HEK293 (cell line): ENCODE measurements at regions not wholly inside any gene's neighbourhood (a gene's known extent, or its start where the extent isn't known, plus 50 kb on each side); places are given as distances from the start of the nearest gene placed in this dataset.

Experiments
- CTCF ChIA-PET: fragments of 350-600 bp; formaldehyde crosslinking; extraction: SDS; loops from one replicate; lab custom pipeline; 2021; ENCODE audit warnings: antibody characterized with exemption; lab: Yijun Ruan, JAX
- POLR2A ChIA-PET: fragments of 300-600 bp; formaldehyde crosslinking; extraction: SDS; loops from one replicate; lab custom pipeline; 2020; ENCODE audit warnings: antibody characterized with exemption, inconsistent platforms; lab: Yijun Ruan, JAX
- H3K27ac ChIP-seq: fragments of 200-500 bp; sonication (Bioruptor generic); 2 replicates; pipeline ENCODE4 v1.5.1; 2014; ENCODE audit warnings: low read depth, low read length, control low read depth, inconsistent platforms; ENCODE audit errors: extremely low read depth
- H3K36me3 ChIP-seq, 2 experiments: fragments of 200-500 bp in 1 of 2; sonication (Bioruptor generic) in 1 of 2; 1 replicate in 1 of 2; 2 replicates in 1 of 2; pipeline ENCODE4 v1.5.1; 2014 to 2017; ENCODE audit warnings: inconsistent platforms in 2 of 2, low read length in 2 of 2; ENCODE audit not compliant: control insufficient read depth in 2 of 2, insufficient read depth in 1 of 2
- H3K4me1 ChIP-seq: fragments of 200-500 bp; sonication (Bioruptor generic); 2 replicates; pipeline ENCODE4 v1.5.1; 2014; ENCODE audit warnings: mild to moderate bottlenecking, low read length, inconsistent platforms; ENCODE audit not compliant: control insufficient read depth, insufficient read depth
- H3K4me3 ChIP-seq: 2 replicates; pipeline ENCODE4 v1.5.1; 2011; ENCODE audit warnings: low read depth, mild to moderate bottlenecking, control low read depth, low read length, moderate library complexity
- H3K9me3 ChIP-seq: fragments of 200-500 bp; sonication (Bioruptor generic); 2 replicates; pipeline ENCODE4 v1.5.1; 2014; ENCODE audit warnings: low read depth, low read length, inconsistent platforms; ENCODE audit not compliant: control insufficient read depth, insufficient read depth
- GFI1B ChIP-seq: fragments of 450-650 bp; formaldehyde crosslinking; IDR thresholded peaks from 2 replicates; pipeline ENCODE4 v1.5.1; 2016; ENCODE audit warnings: missing biosample characterization, missing genetic modification characterization
- HOXA7 ChIP-seq: sonication (generic); formaldehyde crosslinking; IDR thresholded peaks from 2 replicates; pipeline ENCODE4 v1.8.1; 2022; ENCODE audit warnings: missing genetic modification reagents, borderline replicate concordance
- MEIS1 ChIP-seq: sonication (generic); formaldehyde crosslinking; IDR thresholded peaks from 2 replicates; pipeline ENCODE4 v1.8.1; 2022; ENCODE audit warnings: missing genetic modification reagents, mild to moderate bottlenecking, borderline replicate concordance
- REPIN1 ChIP-seq: fragments of 450-650 bp; formaldehyde crosslinking; IDR thresholded peaks from 2 replicates; pipeline ENCODE4 v1.5.1; 2017; ENCODE audit warnings: missing biosample characterization, missing genetic modification characterization, low read depth
- SCRT1 ChIP-seq: fragments of 450-650 bp; formaldehyde crosslinking; IDR thresholded peaks from 2 replicates; pipeline ENCODE4 v1.5.1; 2016; ENCODE audit warnings: missing biosample characterization, missing genetic modification characterization, borderline replicate concordance
- ZBTB11 ChIP-seq: fragments of 450-650 bp; formaldehyde crosslinking; conservative IDR thresholded peaks from 2 replicates; pipeline ENCODE4 v1.5.1; 2016; ENCODE audit warnings: low read depth, missing biosample characterization, missing genetic modification characterization
- ZBTB17 ChIP-seq: fragments of 450-650 bp; formaldehyde crosslinking; IDR thresholded peaks from 2 replicates; pipeline ENCODE4 v1.5.1; 2016; ENCODE audit warnings: missing biosample characterization, missing genetic modification characterization
- ZFP41 ChIP-seq: fragments of 450-650 bp; formaldehyde crosslinking; IDR thresholded peaks from 2 replicates; pipeline ENCODE4 v1.5.1; 2016; ENCODE audit warnings: missing biosample characterization, missing genetic modification characterization, borderline replicate concordance
- ZIC2 ChIP-seq: fragments of 450-650 bp; formaldehyde crosslinking; IDR thresholded peaks from 2 replicates; pipeline ENCODE4 v1.5.1; 2016; ENCODE audit warnings: missing biosample characterization, missing genetic modification characterization
- ZNF112 ChIP-seq: fragments of 450-650 bp; formaldehyde crosslinking; IDR thresholded peaks from 2 replicates; pipeline ENCODE4 v1.5.0; 2017; ENCODE audit warnings: missing biosample characterization, missing genetic modification characterization
- ZNF140 ChIP-seq: fragments of 450-650 bp; formaldehyde crosslinking; IDR thresholded peaks from 2 replicates; pipeline ENCODE4 v1.5.1; 2016; ENCODE audit warnings: missing biosample characterization, missing genetic modification characterization
- ZNF155 ChIP-seq: fragments of 450-650 bp; formaldehyde crosslinking; IDR thresholded peaks from 2 replicates; pipeline ENCODE4 v1.5.1; 2016; ENCODE audit warnings: missing biosample characterization, missing genetic modification characterization
- ZNF174 ChIP-seq: fragments of 450-650 bp; formaldehyde crosslinking; IDR thresholded peaks from 2 replicates; pipeline ENCODE4 v1.5.0; 2017; ENCODE audit warnings: missing biosample characterization, mild to moderate bottlenecking, missing genetic modification characterization
- ZNF18 ChIP-seq: fragments of 450-650 bp; formaldehyde crosslinking; IDR thresholded peaks from 2 replicates; pipeline ENCODE4 v1.5.1; 2016; ENCODE audit warnings: missing biosample characterization, missing genetic modification characterization
- ZNF19 ChIP-seq: fragments of 450-650 bp; formaldehyde crosslinking; IDR thresholded peaks from 2 replicates; pipeline ENCODE4; 2016; ENCODE audit warnings: missing biosample characterization, missing genetic modification characterization, low read depth
- ZNF292 ChIP-seq: fragments of 450-650 bp; formaldehyde crosslinking; IDR thresholded peaks from 2 replicates; pipeline ENCODE4 v1.5.1; 2016; ENCODE audit warnings: low read depth, missing biosample characterization, missing genetic modification characterization, borderline replicate concordance
- ZNF311 ChIP-seq: fragments of 450-650 bp; formaldehyde crosslinking; IDR thresholded peaks from 2 replicates; pipeline ENCODE4 v1.5.1; 2017; ENCODE audit warnings: missing biosample characterization, missing genetic modification characterization, borderline replicate concordance
- ZNF324 ChIP-seq: fragments of 450-650 bp; formaldehyde crosslinking; IDR thresholded peaks from 2 replicates; pipeline ENCODE4 v1.5.1; 2016; ENCODE audit warnings: missing biosample characterization, missing genetic modification characterization
- ZNF366 ChIP-seq: fragments of 450-650 bp; formaldehyde crosslinking; conservative IDR thresholded peaks from 2 replicates; pipeline ENCODE4 v1.5.1; 2016; ENCODE audit warnings: missing biosample characterization, missing genetic modification characterization
- ZNF404 ChIP-seq: fragments of 450-650 bp; formaldehyde crosslinking; IDR thresholded peaks from 2 replicates; pipeline ENCODE4 v1.5.1; 2017; ENCODE audit warnings: missing biosample characterization, missing genetic modification characterization
- ZNF501 ChIP-seq: fragments of 450-650 bp; formaldehyde crosslinking; IDR thresholded peaks from 2 replicates; pipeline ENCODE4 v1.5.1; 2016; ENCODE audit warnings: missing biosample characterization, missing genetic modification characterization
- ZNF514 ChIP-seq: fragments of 450-650 bp; formaldehyde crosslinking; IDR thresholded peaks from 2 replicates; pipeline ENCODE4 v1.5.1; 2016; ENCODE audit warnings: missing biosample characterization, missing genetic modification characterization
- ZNF561 ChIP-seq: fragments of 450-650 bp; IDR thresholded peaks from 2 replicates; pipeline ENCODE4 v1.5.1; 2018; ENCODE audit warnings: missing biosample characterization, missing genetic modification characterization, borderline replicate concordance
- ZNF596 ChIP-seq: fragments of 450-650 bp; IDR thresholded peaks from 2 replicates; pipeline ENCODE4 v1.5.0; 2018; ENCODE audit warnings: missing biosample characterization, mild to moderate bottlenecking, missing genetic modification characterization, moderate library complexity
- ZNF629 ChIP-seq: fragments of 450-650 bp; formaldehyde crosslinking; IDR thresholded peaks from 2 replicates; pipeline ENCODE4 v1.5.1; 2017; ENCODE audit warnings: missing biosample characterization, missing genetic modification characterization
- ZNF658 ChIP-seq: fragments of 450-650 bp; formaldehyde crosslinking; IDR thresholded peaks from 2 replicates; pipeline ENCODE4; 2016; ENCODE audit warnings: missing biosample characterization, missing genetic modification characterization
- ZNF701 ChIP-seq: fragments of 450-650 bp; formaldehyde crosslinking; IDR thresholded peaks from 2 replicates; pipeline ENCODE4 v1.5.1; 2016; ENCODE audit warnings: missing biosample characterization, missing genetic modification characterization
- ZSCAN23 ChIP-seq: fragments of 450-650 bp; formaldehyde crosslinking; IDR thresholded peaks from 2 replicates; pipeline ENCODE4 v1.5.1; 2016; ENCODE audit warnings: missing biosample characterization, missing genetic modification characterization
- TF ChIP-seq, protein P1 (sequence below): fragments of 450-650 bp; formaldehyde crosslinking; IDR thresholded peaks from 2 replicates; pipeline ENCODE4 v1.5.1; 2016; ENCODE audit warnings: missing biosample characterization, missing genetic modification characterization, low read depth
- TF ChIP-seq, protein P2 (sequence below): fragments of 450-650 bp; formaldehyde crosslinking; IDR thresholded peaks from 2 replicates; pipeline ENCODE4 v1.5.1; 2016; ENCODE audit warnings: missing biosample characterization, missing genetic modification characterization
- TF ChIP-seq, protein P3 (sequence below): fragments of 450-650 bp; formaldehyde crosslinking; IDR thresholded peaks from 2 replicates; pipeline ENCODE4 v1.5.1; 2016; ENCODE audit warnings: missing biosample characterization, missing genetic modification characterization

DNA sequence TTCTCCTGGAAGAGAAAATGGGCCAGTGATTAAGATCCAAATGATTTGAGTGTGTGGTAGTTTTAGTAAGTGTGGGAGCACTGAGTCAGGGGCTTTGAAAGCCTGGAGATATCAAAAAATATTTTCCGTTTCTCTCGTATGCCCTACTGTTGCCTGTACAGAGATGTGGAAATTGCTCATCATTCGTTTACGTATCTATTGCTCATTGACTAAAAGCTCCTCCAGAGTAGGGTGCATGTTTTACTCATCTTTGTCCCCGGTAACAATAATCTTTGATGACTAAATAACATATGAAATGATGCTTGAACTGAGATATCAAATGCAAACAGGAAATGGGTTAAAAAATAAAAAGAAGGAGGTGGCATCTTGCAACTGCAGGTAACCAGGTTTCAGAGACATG, 114.2 kb upstream of the FST start:
- Histone ChIP-seq H3K4me3 (no peak overlapping the region), H3K4me1 (no peaks in the 10 kb centered on the region)
- POLR2A ChIA-PET: no interaction called here

GRCh38 chr5:53367727-53368126, 112.7 kb upstream of the FST start:
- no peak overlapping the region for H3K27ac ChIP-seq
- ChIA-PET POLR2A (no interaction called here), CTCF (interaction anchor here (0.6 kb wide), 1 partner anchor 50 kb away, joined by 3 read pairs; no protein-coding TSS in a partner anchor)
- no peaks in the 10 kb centered on the region for H3K4me1 ChIP-seq
- no peak overlapping the region for H3K4me3 ChIP-seq
- H3K36me3 ChIP-seq: no peaks in the 10 kb centered on the region
- H3K9me3 ChIP-seq: no peaks in the 10 kb centered on the region
- TF ChIP-seq ZNF324 (no peak), GFI1B (tag by site-specific recombination) (no peak), ZNF501 (tag by site-specific recombination) (no peak), ZNF140 (tag by site-specific recombination) (no peak), ZNF19 (no peak), ZNF18 (tag by site-specific recombination) (no peak), ZNF514 (no peak), REPIN1 (tag by site-specific recombination) (no peak), ZNF292 (tag by site-specific recombination) (no peak), SCRT1 (tag by site-specific recombination) (no peak), ZNF658 (tag by site-specific recombination) (no peak), ZNF629 (tag by site-specific recombination) (no peak)

More for the DNA sequence above, 114.2 kb upstream of the FST start:
- Histone ChIP-seq H3K27ac (no peak overlapping the region), H3K36me3 (no peaks in the 10 kb centered on the region), H3K9me3 (no peaks in the 10 kb centered on the region)
- TF ChIP-seq ZBTB17 (tag by site-specific recombination): no peak
- no peak for TF ChIP-seq ZNF701
- TF ChIP-seq ZNF404 (tag by site-specific recombination): no peak
- no peak for TF ChIP-seq ZFP41 (tag by site-specific recombination)
- TF ChIP-seq, protein P1, sequence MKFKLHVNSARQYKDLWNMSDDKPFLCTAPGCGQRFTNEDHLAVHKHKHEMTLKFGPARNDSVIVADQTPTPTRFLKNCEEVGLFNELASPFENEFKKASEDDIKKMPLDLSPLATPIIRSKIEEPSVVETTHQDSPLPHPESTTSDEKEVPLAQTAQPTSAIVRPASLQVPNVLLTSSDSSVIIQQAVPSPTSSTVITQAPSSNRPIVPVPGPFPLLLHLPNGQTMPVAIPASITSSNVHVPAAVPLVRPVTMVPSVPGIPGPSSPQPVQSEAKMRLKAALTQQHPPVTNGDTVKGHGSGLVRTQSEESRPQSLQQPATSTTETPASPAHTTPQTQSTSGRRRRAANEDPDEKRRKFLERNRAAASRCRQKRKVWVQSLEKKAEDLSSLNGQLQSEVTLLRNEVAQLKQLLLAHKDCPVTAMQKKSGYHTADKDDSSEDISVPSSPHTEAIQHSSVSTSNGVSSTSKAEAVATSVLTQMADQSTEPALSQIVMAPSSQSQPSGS (tag by site-specific recombination): no peak
- TF ChIP-seq ZIC2: no peak
- no peak for TF ChIP-seq ZNF561 (tag by site-specific recombination)
- TF ChIP-seq, protein P2, sequence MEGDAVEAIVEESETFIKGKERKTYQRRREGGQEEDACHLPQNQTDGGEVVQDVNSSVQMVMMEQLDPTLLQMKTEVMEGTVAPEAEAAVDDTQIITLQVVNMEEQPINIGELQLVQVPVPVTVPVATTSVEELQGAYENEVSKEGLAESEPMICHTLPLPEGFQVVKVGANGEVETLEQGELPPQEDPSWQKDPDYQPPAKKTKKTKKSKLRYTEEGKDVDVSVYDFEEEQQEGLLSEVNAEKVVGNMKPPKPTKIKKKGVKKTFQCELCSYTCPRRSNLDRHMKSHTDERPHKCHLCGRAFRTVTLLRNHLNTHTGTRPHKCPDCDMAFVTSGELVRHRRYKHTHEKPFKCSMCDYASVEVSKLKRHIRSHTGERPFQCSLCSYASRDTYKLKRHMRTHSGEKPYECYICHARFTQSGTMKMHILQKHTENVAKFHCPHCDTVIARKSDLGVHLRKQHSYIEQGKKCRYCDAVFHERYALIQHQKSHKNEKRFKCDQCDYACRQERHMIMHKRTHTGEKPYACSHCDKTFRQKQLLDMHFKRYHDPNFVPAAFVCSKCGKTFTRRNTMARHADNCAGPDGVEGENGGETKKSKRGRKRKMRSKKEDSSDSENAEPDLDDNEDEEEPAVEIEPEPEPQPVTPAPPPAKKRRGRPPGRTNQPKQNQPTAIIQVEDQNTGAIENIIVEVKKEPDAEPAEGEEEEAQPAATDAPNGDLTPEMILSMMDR (tag by site-specific recombination): no peak
- no peak for TF ChIP-seq HOXA7 (CRISPR knock-in tag)
- TF ChIP-seq, protein P3, sequence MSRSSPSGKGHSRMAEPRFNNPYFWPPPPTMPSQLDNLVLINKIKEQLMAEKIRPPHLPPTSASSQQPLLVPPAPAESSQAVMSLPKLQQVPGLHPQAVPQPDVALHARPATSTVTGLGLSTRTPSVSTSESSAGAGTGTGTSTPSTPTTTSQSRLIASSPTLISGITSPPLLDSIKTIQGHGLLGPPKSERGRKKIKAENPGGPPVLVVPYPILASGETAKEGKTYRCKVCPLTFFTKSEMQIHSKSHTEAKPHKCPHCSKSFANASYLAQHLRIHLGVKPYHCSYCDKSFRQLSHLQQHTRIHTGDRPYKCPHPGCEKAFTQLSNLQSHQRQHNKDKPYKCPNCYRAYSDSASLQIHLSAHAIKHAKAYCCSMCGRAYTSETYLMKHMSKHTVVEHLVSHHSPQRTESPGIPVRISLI: no peak
- no peak for TF ChIP-seq ZNF174 (tag by site-specific recombination)
- TF ChIP-seq ZBTB11 (tag by site-specific recombination): no peak
- TF ChIP-seq ZNF112: no peak
- TF ChIP-seq ZNF366 (tag by site-specific recombination): no peak
- TF ChIP-seq ZSCAN23 (tag by site-specific recombination): no peak
- no peak for TF ChIP-seq ZNF311 (tag by site-specific recombination)
- TF ChIP-seq MEIS1 (CRISPR knock-in tag): no peak
- TF ChIP-seq ZNF596 (tag by site-specific recombination): no peak
- TF ChIP-seq ZNF155 (tag by site-specific recombination): no peak
- CTCF ChIA-PET: no interaction called here
